WERI-Rb-1 (cell line): ENCODE measurements at regions not wholly inside any gene's neighbourhood (a gene's known extent, or its start where the extent isn't known, plus 50 kb on each side); places are given as distances from the start of the nearest gene placed in this dataset.

Experiments used
- DNase-seq: peaks from one replicate; pipeline ENCODE4 v3.0.0-alpha.2; 2020
- H3K27ac ChIP-seq: fragments of 250-450 bp; sonication (Bioruptor Pico); 2 replicates; pipeline ENCODE4 v1.5.1; 2020; ENCODE audit warnings: mild to moderate bottlenecking, moderate library complexity
- H3K27me3 ChIP-seq: fragments of 250-450 bp; sonication (Bioruptor Pico); 2 replicates; pipeline ENCODE4 v1.5.1; 2021; ENCODE audit warnings: mild to moderate bottlenecking, low read depth, moderate library complexity; ENCODE audit not compliant: insufficient read depth, severe bottlenecking
- H3K36me3 ChIP-seq: fragments of 250-450 bp; sonication (Bioruptor Pico); 2 replicates; pipeline ENCODE4 v1.5.1; 2020; ENCODE audit warnings: mild to moderate bottlenecking, moderate library complexity
- H3K4me3 ChIP-seq: 2 replicates; pipeline ENCODE4 v1.5.1; 2011; ENCODE audit warnings: low read depth, mild to moderate bottlenecking, control low read depth, low read length
- H3K9me3 ChIP-seq: fragments of 250-450 bp; sonication (Bioruptor Pico); 2 replicates; pipeline ENCODE4 v1.5.1; 2021; ENCODE audit warnings: mild to moderate bottlenecking, moderate library complexity; ENCODE audit not compliant: severe bottlenecking
- CTCF ChIP-seq: IDR thresholded peaks from 2 replicates; pipeline ENCODE4 v1.5.1; 2011; ENCODE audit warnings: low read depth, mild to moderate bottlenecking, control low read depth, inconsistent platforms, low read length

- H3K27ac ChIP-seq = no peak overlapping the region
- no peaks in the 10 kb centered on the region for H3K27me3 ChIP-seq
- no peak for TF ChIP-seq CTCF
- no peak overlapping the region for H3K4me3 ChIP-seq
- no peaks in the 10 kb centered on the region for H3K36me3 ChIP-seq
- no peak for DNase-seq
- no peaks in the 10 kb centered on the region for H3K9me3 ChIP-seq
Observed at GRCh38 chr5:96079962-96080361, 118.3 kb upstream of the ELL2 start.

- no peak overlapping the region for H3K4me3 ChIP-seq
- H3K27me3 ChIP-seq = no peaks in the 10 kb centered on the region
- H3K27ac ChIP-seq = no peak overlapping the region
- DNase-seq = no peak
- H3K36me3 ChIP-seq = no peaks in the 10 kb centered on the region
- TF ChIP-seq CTCF = no peak
- H3K9me3 ChIP-seq = no peaks in the 10 kb centered on the region
Observed at GRCh38 chr5:96079075-96079474, 117.4 kb upstream of the ELL2 start.

- TF ChIP-seq CTCF = no peak
Observed at GRCh38 chr5:96076451-96076850, 114.8 kb upstream of the ELL2 start.

GRCh38 chr5:96075579-96076289, 114.1 kb upstream of the ELL2 start:
- H3K27me3 ChIP-seq = no peaks in the 10 kb centered on the region
- no peak overlapping the region for H3K4me3 ChIP-seq
- TF ChIP-seq CTCF = no peak
- no peaks in the 10 kb centered on the region for H3K36me3 ChIP-seq
- no peak overlapping the region for H3K27ac ChIP-seq
- H3K9me3 ChIP-seq = no peaks in the 10 kb centered on the region
- DNase-seq = no peak

More at GRCh38 chr5:96076451-96076850, 114.8 kb upstream of the ELL2 start:
- Histone ChIP-seq H3K27me3 (no peaks in the 10 kb centered on the region), H3K36me3 (no peaks in the 10 kb centered on the region), H3K4me3 (no peak overlapping the region), H3K9me3 (no peaks in the 10 kb centered on the region), H3K27ac (no peak overlapping the region)
- DNase-seq = no peak

- Histone ChIP-seq H3K9me3 (no peaks in the 10 kb centered on the region), H3K4me3 (no peak overlapping the region), H3K27me3 (no peaks in the 10 kb centered on the region), H3K27ac (no peak overlapping the region), H3K36me3 (no peaks in the 10 kb centered on the region)
- no peak for TF ChIP-seq CTCF
- DNase-seq = no peak
Observed at GRCh38 chr5:96074870-96075269, 113.2 kb upstream of the ELL2 start.

DNA sequence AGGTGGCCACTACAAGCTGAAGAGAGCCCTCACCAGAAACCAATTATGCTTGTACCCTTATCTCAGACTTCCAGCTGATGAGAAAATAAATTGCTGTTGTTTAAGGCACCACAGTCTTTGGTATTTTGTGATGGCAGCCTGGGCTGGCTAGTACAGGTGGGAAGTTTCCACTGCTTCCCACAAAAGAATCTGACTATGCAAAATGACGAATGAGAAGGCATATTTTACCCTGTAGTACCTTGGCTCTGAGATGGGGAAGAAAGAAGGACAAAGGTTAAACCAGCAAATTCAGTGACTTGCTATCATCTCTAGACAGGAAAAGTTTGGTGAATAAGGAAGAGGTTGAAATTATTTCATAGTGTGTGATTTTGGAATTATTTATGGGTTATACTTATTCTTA, 112.8 kb upstream of the ELL2 start:
- H3K9me3 ChIP-seq = no peaks in the 10 kb centered on the region
- H3K4me3 ChIP-seq = no peak overlapping the region
- DNase-seq = no peak
- TF ChIP-seq CTCF = no peak
- no peaks in the 10 kb centered on the region for H3K36me3 ChIP-seq
- no peaks in the 10 kb centered on the region for H3K27me3 ChIP-seq
- H3K27ac ChIP-seq = no peak overlapping the region
